GM12872 (cell line): ENCODE measurements at regions not wholly inside any gene's neighbourhood (a gene's known extent, or its start where the extent isn't known, plus 50 kb on each side); places are given as distances from the start of the nearest gene placed in this dataset.

Experiments used
- TF ChIP-seq, protein P1 (sequence below): IDR thresholded peaks from 3 replicates; pipeline ENCODE4 v1.5.1; 2011; ENCODE audit warnings: low read depth, mild to moderate bottlenecking, low read length, moderate library complexity; ENCODE audit not compliant: insufficient read depth

DNA sequence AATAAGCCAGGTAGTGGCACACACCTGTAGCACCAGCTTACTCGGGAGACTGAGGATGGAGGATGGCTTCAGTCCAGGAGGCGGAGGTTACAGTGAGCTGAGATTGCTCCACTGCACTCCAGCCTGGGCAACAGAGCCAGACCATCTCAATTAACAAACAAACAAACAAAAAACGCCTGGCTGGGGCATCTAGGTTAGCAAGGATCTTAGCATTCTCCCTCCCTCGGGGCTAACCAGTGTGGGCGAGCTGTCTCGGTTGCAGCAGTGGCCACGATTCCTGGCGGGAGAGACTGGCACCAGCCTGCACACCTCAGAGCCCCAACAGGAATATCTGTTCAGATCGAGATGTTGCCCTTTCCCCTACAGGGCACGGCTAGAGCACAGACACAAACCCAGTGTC, 91.3 kb upstream of the KCTD7 start:
- TF ChIP-seq, protein P1, sequence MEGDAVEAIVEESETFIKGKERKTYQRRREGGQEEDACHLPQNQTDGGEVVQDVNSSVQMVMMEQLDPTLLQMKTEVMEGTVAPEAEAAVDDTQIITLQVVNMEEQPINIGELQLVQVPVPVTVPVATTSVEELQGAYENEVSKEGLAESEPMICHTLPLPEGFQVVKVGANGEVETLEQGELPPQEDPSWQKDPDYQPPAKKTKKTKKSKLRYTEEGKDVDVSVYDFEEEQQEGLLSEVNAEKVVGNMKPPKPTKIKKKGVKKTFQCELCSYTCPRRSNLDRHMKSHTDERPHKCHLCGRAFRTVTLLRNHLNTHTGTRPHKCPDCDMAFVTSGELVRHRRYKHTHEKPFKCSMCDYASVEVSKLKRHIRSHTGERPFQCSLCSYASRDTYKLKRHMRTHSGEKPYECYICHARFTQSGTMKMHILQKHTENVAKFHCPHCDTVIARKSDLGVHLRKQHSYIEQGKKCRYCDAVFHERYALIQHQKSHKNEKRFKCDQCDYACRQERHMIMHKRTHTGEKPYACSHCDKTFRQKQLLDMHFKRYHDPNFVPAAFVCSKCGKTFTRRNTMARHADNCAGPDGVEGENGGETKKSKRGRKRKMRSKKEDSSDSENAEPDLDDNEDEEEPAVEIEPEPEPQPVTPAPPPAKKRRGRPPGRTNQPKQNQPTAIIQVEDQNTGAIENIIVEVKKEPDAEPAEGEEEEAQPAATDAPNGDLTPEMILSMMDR, result no peak

DNA sequence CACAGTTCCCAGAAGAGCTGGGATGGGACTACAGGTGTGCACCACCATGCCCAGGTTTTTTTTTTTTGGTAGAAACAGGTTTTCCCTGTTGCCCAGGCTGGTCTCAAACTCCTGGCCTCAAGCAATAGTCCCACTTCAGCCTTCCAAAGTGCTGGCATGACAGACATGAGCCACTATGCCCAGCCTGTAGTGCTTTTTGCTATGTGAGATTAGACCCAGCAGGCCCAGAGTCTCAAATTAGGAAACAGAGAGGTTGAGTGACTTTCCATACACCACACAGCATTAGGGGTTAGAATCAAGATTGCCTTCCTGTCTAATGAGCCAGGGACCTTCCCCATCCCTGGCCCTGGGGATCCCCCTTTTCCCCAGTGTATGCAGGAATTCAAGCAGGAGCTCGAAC, 90.8 kb upstream of the KCTD7 start:
- TF ChIP-seq, protein P1, result no peak

DNA sequence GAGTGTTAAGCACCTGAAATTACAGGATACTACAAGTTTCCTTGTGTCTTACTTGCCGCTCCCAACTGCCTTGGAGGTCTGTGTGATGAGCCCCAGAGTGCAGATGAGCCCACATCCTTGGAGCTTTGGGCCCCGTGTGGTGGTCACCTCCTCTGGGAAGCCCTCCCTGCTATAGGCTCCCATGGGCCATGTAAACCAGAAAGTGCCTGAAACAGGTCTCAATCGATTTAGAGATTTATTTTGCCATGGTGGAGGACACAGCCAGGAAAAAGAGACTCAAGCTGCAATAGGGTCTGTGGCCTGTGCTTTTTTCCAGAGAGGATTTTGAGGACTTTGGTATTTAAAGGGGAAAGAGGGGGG, 89.4 kb upstream of the KCTD7 start:
- TF ChIP-seq, protein P1, result no peak

DNA sequence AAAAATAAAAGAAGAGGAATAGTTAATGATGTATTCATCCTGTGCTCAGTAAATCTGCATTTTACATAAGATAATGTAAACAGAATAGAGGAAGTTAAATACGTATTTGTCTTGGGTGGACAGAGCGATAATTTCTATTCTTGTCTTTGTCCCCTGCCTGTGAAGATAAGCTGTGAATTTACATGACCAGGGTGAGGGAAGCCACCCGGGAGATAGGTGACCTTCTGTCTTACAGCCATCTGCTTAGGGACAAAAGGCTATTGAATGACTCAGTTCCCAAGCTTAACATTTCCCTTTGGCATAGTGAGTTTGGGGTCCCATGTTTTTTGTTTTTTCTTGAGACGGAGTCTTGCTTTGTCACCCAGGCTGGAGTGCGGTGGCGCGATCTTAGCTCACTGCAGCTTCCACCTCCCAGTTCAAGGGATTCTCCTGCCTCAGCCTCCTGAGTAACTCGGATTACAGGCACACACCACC, 88.7 kb upstream of the KCTD7 start:
- TF ChIP-seq, protein P1, result no peak

DNA sequence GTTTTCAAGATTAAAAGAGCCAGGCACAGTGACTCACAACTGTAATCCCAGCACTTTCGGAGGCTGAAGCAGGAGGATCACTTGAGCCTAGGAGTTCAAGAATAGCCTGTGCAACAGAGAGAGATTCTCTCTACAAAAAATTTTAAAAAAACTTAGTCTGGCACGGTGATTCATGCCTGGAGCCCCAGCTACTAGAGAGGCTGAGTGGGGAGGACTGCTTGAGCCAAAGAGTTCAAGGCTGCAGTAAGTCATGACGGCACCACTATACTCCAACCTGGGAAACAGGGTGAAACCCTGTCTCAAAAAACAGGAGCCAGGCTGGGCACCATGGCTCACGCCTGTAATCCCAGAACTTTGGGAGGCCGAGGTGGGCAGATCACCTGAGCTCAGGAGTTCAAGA, 86.6 kb upstream of the KCTD7 start:
- TF ChIP-seq, protein P1, result no peak

DNA sequence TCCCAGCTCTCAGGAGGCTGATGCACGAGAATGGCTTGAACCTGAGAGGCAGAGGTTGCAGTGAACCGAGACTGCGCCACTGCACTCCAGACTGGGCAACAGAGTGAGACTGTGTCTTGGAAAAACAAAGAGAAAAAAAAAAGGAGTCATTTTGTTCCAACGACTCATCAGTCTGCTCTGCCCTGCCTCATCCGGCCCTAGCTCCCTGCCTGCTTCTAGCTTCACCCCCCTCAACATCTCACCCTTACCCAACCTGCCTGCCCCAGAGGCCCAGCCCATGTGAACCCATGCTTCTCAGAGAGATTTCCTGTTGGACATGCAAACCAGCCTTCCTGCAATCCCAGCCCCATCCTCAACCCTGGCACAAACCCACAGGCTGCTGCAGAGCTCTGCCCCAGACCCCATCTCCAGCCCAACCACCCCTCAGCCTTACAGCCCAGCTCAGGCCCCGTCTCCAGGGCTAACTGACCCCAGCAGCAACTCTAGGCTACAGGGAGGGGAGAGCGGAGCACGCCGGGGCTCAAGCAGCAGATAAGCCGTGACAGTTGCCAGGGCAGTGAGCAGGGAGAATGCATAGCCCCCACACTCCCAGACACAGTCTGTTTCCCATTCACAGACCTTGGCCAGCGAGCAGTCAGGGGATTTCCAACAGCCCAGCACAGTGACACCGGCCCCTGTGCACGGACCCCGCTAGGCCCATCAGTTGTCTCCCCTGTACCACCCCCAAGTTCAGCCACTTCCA, 86.0 kb upstream of the KCTD7 start:
- TF ChIP-seq, protein P1, result no peak

DNA sequence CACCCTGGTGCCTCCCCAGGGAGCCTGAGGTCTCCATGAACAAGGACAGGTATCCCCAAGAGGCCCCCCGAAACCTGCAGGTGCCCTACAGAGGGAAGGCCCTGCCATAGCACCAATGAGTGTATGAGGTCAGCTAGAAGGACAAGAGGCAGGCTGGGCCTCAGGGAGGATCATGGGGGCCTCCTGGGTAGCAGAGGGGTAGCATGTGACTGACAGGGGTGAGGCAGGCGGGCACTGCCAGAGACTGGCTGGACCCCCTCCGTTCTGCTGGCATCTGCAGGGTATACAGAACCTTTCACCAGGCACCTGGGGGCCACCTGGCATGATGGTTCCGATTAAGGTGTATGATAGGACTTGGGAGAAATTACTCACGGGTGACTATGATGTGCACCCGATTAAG, 79.2 kb upstream of the KCTD7 start:
- TF ChIP-seq, protein P1, result no peak
